HG02623 (cell line): ENCODE measurements at regions not wholly inside any gene's neighbourhood (a gene's known extent, or its start where the extent isn't known, plus 50 kb on each side); places are given as distances from the start of the nearest gene placed in this dataset.
"Not testable (repeated sequence)": the region's sequence is repeated elsewhere in the genome, so short reads cannot be mapped to it uniquely, and the experiment has no call there.

Source experiments
- ATAC-seq: cut with Tn5 transposase; IDR thresholded peaks from one replicate; pipeline ENCODE4 v1.9.1; 2021; ENCODE audit warnings: moderate library complexity; ENCODE audit not compliant: unreplicated experiment

DNA sequence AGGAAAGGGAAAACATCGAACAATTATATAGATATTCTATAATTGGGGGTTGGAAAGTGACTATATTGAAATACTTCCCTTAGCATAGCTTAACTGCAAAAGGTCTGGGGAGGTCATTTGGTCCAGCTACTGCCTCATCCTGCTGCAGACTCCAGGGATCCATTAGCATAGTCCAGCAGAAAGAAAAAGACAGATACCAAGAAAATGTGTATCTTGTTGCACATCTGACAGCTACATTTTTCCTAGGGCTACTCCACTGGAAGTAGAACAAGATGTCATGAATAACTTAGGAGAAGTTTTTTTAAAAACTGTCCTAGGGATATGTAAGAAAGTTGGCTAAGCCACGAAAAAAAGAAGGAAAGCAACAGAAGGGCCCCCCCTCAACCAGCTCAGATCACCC, 92.9 kb upstream of the SLC30A5 start:
- no peak for ATAC-seq

DNA sequence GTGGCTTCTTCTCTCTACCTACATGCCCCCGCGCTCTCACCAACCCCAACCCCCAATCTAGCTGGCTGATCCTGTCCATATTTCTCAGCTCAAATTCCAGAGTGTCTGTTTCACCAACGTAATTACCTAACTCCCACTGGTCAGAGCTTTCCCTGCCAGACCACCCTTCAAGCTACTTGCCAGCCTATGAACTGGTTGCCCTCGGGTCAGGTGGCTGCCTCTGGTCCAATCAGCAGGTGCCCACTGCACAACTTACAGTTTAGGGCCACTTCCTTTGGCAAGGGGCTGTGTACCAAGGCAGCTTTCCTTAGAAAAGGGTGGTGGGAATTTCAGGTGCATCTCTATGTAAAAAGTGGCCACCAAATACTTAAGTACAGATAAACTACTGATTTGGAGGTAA, 92.2 kb upstream of the SLC30A5 start:
- no peak for ATAC-seq

DNA sequence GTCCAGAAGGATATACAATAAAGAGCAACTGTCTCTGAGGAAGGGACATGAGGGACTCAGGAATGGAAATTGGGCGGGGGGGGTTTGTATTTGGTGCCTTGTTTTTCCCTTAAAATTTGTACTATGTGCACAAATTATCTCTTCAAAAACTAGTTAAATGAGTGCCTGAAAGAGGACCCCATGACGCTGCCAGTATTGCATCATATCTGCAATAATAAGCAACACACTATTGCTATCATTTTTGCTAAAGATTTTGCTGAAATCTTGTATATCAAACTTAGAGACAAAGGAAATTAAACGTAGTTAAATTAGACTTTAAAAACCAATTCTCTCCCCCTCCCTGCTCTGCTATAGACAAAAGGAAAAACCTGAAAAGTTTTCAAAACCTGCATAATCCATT, 89.7 kb upstream of the SLC30A5 start:
- ATAC-seq, result no peak

DNA sequence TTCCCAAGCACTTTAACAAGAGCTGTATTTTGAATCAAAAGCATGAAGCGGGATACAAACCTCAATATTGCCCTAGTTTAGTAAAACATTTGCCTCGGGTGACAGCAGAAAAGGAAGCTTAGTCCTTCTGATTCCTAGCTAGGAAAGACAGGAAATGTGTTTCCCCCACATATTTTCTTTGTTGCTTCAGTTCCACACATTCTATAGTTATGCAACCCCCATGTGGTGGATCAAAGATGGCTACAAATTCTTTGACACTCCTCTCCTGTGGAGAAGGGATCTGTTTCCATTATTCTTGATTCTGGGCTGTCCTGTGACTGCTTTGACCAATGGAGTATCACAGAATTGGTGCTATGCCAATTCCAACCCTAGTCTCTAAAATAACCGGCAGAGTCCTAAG, 89.1 kb upstream of the SLC30A5 start:
- ATAC-seq, result no peak

DNA sequence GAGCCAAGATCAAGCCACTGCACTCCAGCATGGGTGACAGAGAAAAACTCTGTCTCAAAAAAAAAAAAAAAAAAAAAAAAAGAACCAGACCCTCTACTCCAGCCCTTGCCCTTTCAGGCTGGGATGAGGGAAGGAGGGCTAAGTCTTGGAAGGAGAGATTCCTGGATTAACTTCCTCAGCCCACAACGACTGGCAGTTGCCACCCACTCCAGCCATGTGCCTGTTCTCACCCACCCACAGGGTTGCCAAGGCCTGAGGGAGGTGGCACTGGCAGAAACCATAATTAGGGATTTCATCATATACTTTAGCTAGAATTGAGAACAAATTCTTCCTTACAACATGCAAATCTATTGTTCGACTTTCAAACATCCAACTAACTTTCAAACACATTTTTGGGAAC, 87.8 kb upstream of the SLC30A5 start:
- no peak for ATAC-seq

DNA sequence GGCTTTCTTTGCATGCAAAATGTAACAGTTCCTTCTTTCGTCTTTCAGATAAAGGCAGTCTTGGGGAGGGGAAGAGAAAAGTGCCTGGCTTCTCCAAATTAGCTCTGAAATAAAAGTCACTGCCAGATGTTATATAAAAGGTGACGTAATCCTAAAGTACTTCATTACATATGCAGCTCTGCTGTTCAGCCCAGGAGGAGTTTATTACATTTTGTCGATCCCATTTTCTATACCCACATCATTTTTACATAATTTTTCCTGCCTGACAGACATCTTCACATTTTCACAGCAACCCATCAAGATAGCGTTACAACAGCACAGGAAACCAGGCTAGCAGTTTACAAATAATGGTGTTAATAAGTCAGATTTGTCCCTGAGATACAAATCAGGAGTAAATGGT, 86.7 kb upstream of the SLC30A5 start:
- no peak for ATAC-seq

DNA sequence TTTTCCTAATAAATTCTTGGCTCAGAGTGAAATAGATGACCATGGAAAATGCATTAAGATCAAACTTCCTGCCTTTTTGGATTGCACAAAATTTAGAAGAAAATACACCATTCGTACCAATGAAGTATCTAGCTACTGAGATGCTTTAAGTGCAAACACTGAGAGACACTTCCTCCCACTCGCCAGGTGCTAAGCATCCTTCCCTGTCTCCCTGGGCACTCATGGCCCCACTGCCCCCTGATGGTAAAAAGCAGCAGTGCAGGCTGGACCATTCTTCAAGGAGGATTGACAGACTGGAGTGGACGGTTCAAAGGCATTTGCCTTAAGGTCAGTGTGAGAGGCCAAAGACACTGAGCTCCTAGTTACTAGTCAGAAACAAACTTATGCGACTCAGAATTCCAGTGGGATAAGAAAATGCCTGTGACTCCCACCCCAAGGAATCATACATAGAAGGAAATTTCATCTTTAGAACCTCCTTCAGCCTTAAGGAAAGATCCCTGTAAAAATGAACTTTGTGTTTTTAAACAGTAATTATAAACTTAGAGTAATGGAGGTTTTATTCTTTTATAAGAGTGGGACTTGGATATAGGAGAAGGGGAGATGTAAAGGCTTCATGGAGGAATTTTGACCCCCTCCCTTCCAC, 86.0 kb upstream of the SLC30A5 start:
- peak; percentile 94 for ATAC-seq

DNA sequence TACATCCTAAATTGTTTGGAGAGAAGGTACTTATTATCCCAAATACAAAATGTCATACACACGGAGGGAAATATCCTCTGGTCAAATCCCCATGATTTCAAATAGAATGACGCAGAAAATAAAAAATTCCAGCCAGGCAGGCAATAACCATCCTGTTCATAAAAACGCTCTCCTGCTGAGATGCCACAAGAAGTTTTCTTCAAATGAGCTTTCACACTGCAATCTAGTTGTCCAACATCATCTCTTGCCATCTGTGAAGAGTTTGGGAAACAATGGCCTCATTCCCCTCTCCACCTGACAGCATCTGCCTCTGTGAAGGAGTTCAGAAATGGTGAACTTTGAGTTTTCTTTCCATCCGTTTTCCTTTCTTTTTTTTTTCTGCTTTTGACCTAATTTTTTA, 83.3 kb upstream of the SLC30A5 start:
- no peak for ATAC-seq

DNA sequence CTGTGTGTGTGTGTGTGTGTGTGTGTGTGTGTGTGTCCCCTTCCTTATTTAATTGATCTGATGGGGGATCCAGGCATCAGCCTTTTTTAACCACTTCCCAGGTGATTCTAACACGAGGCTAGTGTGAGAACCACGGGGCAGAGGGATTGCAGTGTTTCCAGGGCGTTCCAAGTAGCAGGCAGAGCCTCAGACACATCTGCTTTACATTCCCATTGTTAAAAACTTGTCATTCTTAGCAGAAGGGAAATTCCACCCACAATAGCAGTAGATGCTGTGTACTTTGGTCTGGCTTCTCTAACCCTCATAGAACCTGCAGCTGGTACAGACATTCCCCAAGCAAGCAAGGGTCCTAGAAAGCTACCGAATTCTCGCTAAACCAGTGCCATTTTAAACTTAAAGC, 81.9 kb upstream of the SLC30A5 start:
- no peak for ATAC-seq

DNA sequence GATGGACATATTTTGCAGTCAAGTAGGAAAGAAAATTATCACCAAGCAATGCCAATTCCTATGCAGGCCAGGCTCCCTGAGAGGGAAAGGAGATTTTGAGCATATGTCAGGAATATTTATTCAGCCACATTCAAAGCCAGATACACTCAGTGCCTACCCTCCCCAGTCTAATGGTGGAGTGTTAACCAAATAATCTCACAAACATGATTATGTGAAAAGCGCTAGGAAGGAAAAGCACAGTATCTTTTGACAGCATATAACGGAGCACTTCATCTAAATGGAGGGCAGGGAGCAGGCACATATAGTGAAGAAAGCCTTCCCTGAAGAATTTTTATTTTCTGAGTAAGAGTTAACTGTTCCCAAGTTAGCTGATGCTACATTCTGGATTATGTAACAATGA, 80.3 kb upstream of the SLC30A5 start:
- no peak for ATAC-seq

DNA sequence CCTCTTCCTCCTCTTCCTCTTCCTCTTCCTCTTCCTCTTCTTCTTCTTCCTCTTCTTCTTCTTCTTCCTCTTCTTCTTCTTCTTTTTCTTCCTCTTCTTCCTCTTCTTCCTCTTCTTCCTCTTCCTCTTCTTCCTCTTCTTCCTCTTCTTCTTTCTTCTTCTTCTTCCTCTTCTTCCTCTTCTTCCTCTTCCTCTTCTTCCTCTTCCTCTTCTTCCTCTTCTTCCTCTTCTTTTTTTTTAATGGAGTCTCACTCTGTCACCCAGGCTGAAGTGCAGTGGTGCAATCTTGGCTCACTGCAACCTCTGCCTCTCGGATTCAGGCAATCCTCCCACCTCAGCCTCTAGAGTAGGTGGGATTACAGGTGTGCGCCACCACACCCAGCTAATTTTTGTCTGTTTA, 79.8 kb upstream of the SLC30A5 start:
- ATAC-seq, result not testable (repeated sequence)

DNA sequence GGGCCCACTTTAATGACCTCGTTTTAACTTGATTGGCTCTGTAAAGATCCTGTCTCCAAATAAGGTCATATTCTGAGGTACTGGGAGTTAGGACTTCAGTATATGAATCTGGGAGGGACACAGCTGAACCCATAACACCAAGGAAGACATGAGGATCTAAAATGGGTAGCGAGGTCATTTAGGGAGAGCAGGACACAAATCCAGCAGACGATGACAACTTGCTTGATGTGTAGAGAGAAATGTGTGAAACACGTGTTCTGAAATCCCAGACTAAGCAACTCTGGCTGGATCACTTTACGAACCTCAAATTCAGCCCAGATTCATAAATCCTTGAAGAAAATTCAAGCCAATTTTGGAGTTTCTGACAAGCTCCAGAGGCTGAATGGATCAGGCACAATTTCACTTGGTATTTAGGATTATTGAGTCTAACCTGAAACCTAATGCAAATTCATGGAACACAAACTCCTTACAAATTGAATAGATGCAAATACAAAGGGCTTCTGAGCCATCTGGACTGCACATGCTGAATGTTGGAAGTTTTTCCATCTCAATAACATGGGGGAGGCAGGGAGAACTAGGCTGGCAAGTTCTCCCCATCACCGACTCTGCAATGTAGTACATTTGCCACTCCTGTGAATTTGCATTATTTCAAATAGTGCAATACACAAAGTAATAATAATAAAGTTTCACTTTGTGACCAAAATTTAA, 74.0 kb upstream of the SLC30A5 start:
- ATAC-seq, result no peak

DNA sequence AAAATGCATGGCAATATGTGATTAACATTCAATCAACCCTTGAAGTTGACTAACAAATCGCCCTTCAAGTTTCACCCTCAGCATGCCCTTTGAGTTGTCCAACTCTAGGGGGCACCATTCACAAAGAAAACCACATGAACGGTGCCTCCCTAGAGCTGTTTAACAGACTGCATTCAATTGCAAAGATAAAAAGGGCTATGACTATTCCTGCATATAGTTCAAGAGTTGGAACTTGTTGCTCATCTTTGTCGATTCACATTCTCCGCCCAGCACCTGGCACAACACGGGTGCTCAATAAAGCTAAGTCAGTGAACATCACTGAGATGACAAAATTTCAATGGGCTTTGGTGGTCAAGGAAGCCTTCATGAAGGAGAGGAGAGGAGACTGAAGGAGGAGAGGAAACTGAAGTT, 69.6 kb upstream of the SLC30A5 start:
- ATAC-seq, result no peak

DNA sequence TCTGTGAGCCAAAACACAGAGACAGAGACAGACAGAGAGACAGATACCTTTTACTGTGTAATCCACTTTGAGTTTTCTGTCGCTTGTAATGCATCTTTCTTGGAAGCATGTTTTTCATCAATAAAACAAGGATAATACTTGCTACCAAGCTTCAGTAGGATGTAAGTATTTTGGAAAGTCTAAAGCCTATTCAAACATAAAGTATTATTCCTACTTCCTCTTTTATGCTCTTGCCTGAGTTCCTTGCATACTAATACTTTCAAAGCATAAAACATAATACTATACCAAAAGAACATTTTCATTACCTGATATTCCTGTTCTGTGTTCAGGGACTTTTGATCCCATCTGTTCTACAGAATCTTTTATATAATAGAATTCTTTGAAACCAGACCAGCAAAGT, 64.5 kb upstream of the SLC30A5 start:
- no peak for ATAC-seq

DNA sequence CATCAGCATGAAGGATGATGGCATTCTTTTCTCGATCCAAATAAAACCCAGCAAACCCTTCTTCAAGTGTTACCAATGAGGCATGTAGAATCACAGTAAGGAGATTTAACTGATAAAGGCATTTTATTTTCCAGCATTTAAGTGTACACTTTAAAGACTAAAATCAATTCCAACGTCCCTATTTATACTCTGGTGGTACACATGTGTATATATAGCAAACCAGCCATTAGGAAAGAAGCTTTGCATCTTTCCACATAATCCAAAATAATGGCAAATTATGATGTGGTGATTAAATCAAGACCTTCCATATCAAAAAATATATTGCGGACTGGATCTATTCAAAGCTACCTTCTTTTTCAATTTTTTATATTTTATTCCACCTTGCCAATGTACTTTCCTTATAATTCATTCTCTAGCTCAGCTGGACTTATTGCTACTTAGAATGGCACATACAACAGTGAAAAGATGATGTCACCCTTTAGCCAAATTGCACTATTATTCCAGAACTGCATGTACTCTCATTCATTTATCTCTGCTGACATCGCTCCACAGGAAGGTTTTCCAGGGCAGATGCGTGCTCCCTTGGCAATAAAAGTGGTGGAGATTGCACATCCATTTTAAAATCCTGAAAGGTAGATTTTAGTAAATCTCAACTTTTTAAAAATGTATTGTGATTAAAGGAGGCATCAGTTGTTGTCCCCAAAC, 63.3 kb upstream of the SLC30A5 start:
- no peak for ATAC-seq

DNA sequence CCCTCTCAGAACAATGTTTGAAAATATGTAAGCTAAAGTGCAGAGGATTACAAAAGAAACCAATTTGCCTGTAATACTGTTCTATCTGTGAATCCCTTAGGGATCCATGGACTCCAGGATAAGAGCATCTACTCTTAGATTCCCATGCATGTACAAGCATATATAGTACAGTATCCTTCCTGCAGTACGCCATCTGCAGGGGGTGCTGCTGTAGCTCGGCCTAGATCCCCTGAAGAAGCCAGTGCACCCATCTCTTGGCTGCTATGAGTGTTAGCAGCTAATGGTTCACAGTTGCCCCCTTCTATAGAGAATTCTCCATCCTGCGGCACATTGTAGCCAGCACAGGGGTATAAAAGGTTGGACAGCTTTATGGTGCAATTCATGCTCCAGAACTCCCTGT, 61.8 kb upstream of the SLC30A5 start:
- no peak for ATAC-seq

DNA sequence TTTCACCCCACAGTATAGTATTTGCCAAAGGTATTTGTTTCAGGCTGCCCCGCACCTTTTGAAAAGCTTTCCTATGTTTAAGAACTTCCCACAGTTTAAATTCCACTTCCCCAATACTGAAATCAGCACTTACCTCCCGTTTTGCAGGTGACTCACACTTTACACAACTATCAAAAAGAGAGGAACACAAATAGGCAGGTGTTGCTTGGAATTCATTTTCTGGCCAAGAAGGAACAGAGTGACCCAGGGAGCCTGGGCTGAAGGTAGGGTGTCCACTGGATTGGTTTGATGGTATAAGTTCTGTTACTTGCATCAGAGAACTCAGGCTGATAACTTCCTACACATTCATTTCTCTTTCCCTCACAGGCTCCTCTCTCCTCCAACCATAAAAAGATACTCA, 60.1 kb upstream of the SLC30A5 start:
- no peak for ATAC-seq

DNA sequence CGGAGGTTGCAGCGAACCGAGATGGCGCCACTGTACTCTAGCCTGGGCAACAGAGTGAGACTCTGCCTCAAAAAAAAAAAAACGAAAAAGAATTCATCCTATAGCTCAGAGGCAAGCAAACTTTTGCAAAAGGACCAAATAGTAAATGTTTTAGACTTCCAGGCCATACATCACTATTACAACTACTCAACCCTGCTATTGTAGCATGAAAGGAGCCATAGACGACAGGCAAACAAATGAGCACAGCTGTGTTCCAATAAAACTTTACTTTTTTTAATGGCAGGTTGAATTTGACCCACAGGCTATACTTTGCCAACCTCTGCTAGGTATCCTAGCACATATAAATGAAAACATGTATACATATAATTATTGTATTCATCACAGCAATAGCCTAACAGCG, 58.9 kb upstream of the SLC30A5 start:
- ATAC-seq, result no peak

DNA sequence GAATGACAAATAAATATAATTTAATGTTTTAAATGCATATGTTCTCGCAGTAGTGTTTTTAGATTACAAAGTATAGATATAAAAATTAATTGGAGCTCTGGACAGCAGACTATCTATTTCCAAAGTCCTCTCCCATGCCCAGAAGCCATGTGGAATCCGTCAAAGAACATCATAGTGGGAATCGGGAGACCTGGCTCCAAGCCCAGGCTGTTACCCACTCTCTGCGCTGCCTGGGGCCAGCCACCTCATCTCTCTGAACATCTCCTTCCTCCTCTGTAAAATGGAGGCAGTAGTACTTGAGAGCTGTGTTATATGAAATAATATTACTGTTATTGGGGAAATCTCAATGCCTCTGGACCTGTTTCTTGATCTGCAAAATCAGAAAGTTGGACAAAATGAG, 58.1 kb upstream of the SLC30A5 start:
- no peak for ATAC-seq

DNA sequence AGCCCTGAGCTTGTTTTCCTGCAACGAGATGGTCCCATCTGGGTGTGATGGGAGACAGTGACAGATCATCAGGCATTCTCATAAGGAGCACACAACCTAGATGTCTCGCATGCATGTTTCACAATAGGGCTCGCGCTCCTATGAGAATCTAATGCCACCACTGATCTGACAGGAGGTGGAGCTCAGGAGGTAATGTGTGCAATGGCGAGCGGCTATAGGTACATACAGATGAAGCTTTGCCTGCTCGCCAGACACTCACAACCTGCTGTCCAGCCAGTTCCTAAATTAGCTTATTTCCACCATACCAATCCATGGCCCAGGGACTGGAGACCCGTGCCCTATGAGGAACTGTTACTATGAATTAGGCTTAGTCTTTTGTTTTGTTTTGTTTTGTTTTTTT, 55.3 kb upstream of the SLC30A5 start:
- no peak for ATAC-seq

DNA sequence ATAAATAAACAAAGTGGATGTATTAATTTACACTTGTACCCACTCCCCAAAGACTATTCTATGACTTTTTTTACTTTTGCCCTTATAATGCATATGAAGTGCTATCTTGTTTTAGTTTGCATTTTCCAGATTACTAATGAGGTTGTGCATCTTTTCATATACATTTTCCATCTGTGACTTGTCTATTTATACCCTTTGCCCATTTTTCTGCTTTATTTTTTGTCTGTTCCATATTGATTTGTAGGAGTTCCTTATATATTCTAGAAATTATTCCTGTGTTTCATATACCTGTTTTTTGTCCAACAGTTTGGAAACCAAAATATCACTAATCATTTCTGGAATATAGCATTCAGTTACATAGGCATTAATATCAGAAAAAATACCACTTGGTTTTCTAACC, 54.0 kb upstream of the SLC30A5 start:
- ATAC-seq, result no peak

DNA sequence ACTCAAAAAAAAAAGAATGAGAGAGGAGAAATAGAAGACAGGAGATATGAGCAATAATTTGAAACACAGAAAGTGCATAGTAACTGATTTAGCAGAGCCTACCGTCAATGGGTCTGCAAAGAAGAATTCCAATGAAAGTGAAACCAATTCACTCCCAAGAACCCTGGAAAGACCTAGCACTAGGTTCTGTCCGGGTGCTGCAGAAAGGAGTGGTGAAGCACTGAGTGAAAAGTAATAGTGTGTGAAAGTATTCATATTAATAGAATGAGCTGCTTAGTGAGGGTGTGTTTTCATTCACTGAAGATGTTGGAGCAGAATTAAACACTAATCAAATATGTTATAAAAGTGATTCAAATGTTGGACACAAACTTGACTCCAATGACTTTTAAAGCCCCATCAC, 51.3 kb upstream of the SLC30A5 start:
- peak; percentile 20 for ATAC-seq
